HCT116 (cell line): ENCODE measurements at regions not wholly inside any gene's neighbourhood (a gene's known extent, or its start where the extent isn't known, plus 50 kb on each side); places are given as distances from the start of the nearest gene placed in this dataset.

Experiments used
- ATF3 ChIP-seq: IDR thresholded peaks from 2 replicates; pipeline ENCODE4 v1.6.1; 2012
- CBX3 ChIP-seq: IDR thresholded peaks from 2 replicates; pipeline ENCODE4 v1.6.1; 2012; ENCODE audit warnings: low read depth
- CTCF ChIP-seq, 3 experiments: fragments of 200-600 bp in 1 of 3; sonication (generic) in 1 of 3; IDR thresholded peaks in 2 of 3; conservative IDR thresholded peaks in 1 of 3; 2 replicates each; pipeline ENCODE4 v1.5.1; 2012 to 2017; ENCODE audit warnings: low read depth in 2 of 3, low read length in 2 of 3, antibody characterized with exemption in 1 of 3, borderline replicate concordance in 1 of 3, control low read depth in 1 of 3, mild to moderate bottlenecking in 1 of 3, mixed read lengths in 1 of 3, mixed run types in 1 of 3, moderate library complexity in 1 of 3; ENCODE audit not compliant: insufficient read depth in 1 of 3
- EGR1 ChIP-seq: IDR thresholded peaks from 2 replicates; pipeline ENCODE4 v1.6.1; 2012; ENCODE audit warnings: low read depth
- EZH2 ChIP-seq: fragments of 200-600 bp; sonication (generic); IDR thresholded peaks from 2 replicates; pipeline ENCODE4 v1.6.1; 2017; ENCODE audit warnings: antibody characterized with exemption, mixed run types
- EZH2phosphoT487 ChIP-seq: fragments of 200-600 bp; IDR thresholded peaks from 2 replicates; pipeline ENCODE4 v1.6.1; 2018; ENCODE audit warnings: antibody characterized with exemption, borderline replicate concordance
- JUND ChIP-seq: IDR thresholded peaks from 2 replicates; pipeline ENCODE4 v1.6.1; 2012
- POLR2AphosphoS5 ChIP-seq: IDR thresholded peaks from 2 replicates; pipeline ENCODE4 v1.6.1; 2011; ENCODE audit warnings: mild to moderate bottlenecking, low read depth, low read length, moderate library complexity
- REST ChIP-seq: IDR thresholded peaks from 2 replicates; pipeline ENCODE4 v1.6.1; 2012; ENCODE audit warnings: low read depth
- SP1 ChIP-seq: IDR thresholded peaks from 2 replicates; pipeline ENCODE4 v1.6.1; 2012; ENCODE audit warnings: low read depth
- YY1 ChIP-seq: IDR thresholded peaks from 2 replicates; pipeline ENCODE4 v1.6.1; 2011; ENCODE audit warnings: low read length, low read depth, moderate library complexity, mild to moderate bottlenecking; ENCODE audit not compliant: insufficient replicate concordance; ENCODE audit errors: extremely low read depth
- ZNF274 ChIP-seq: fragments of 200-500 bp; sonication (Bioruptor generic); IDR thresholded peaks from 2 replicates; pipeline ENCODE4 v1.6.1; 2014; ENCODE audit warnings: mild to moderate bottlenecking, low read depth, low read length, inconsistent platforms

- TF ChIP-seq CTCF (IDR thresholded peaks at IDR 0.05 in 2 of 3, conservative IDR thresholded peaks at IDR 0.05 in 1 of 3; ENCODE audit: borderline replicate concordance in 1 of 3, insufficient read depth in 1 of 3, low read depth in 2 of 3, low read length in 2 of 3): no peak
- TF ChIP-seq ATF3: no peak
- 0 out of 2 replicates have a peak, but pooled peaks have one; percentile 18 for TF ChIP-seq SP1
- peak; percentile 33; the same call in 1 of the 2 replicates for TF ChIP-seq JUND
- no peak for TF ChIP-seq POLR2AphosphoS5
- TF ChIP-seq ZNF274: no peak
- TF ChIP-seq EGR1: no peak
- TF ChIP-seq EZH2: no peak
- TF ChIP-seq REST: no peak
- no peak for TF ChIP-seq CBX3
- TF ChIP-seq YY1: no peak
- TF ChIP-seq EZH2phosphoT487: no peak
Measured at GRCh38 chr1:114032271-114033215, 53.3 kb downstream of the OLFML3 start.
